SU-DHL-6 (cell line): ENCODE measurements at regions not wholly inside any gene's neighbourhood (a gene's known extent, or its start where the extent isn't known, plus 50 kb on each side); places are given as distances from the start of the nearest gene placed in this dataset.

Experiments used
- EZH2phosphoT487 ChIP-seq: fragments of 200-600 bp; sonication (generic), shearing (Covaris generic); conservative IDR thresholded peaks from 2 replicates; pipeline ENCODE4 v1.6.1; 2018; ENCODE audit warnings: mild to moderate bottlenecking, antibody characterized with exemption, low read length, moderate library complexity, mixed read lengths
- TF ChIP-seq, protein P1 (sequence below): fragments of 200-600 bp; sonication (generic); IDR thresholded peaks from one replicate; pipeline ENCODE4 v1.5.1; 2017; ENCODE audit warnings: antibody characterized with exemption, mild to moderate bottlenecking, low read length, moderate library complexity; ENCODE audit not compliant: insufficient read depth, poor library complexity, severe bottlenecking

DNA sequence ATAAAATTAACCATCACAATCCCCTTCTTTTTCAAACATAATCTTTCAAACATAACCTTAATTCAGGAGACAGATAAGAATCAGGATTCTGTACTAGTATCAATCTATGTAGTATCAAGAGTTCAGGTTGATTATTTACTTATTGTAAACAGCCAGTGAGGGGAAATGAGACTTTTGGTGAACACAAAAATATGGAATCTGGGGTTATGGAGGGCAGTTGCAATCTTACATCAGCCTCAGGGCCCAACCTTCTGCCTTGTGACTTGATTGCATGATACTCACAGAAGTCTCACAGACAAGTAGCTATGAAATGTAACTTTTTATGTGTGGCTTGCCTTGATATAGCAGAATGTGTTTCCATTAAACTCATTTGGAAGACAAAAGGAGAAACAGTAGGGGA, 262.7 kb upstream of the THSD7B start:
- TF ChIP-seq, protein P1, sequence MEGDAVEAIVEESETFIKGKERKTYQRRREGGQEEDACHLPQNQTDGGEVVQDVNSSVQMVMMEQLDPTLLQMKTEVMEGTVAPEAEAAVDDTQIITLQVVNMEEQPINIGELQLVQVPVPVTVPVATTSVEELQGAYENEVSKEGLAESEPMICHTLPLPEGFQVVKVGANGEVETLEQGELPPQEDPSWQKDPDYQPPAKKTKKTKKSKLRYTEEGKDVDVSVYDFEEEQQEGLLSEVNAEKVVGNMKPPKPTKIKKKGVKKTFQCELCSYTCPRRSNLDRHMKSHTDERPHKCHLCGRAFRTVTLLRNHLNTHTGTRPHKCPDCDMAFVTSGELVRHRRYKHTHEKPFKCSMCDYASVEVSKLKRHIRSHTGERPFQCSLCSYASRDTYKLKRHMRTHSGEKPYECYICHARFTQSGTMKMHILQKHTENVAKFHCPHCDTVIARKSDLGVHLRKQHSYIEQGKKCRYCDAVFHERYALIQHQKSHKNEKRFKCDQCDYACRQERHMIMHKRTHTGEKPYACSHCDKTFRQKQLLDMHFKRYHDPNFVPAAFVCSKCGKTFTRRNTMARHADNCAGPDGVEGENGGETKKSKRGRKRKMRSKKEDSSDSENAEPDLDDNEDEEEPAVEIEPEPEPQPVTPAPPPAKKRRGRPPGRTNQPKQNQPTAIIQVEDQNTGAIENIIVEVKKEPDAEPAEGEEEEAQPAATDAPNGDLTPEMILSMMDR, result no peak
- no peak for TF ChIP-seq EZH2phosphoT487
